Sigmoid colon (tissue), 4 donors: ENCODE measurements at regions not wholly inside any gene's neighbourhood (a gene's known extent, or its start where the extent isn't known, plus 50 kb on each side); places are given as distances from the start of the nearest gene placed in this dataset.

ENCODE experiments used
- EP300 ChIP-seq, 4 donors: sonication (generic); formaldehyde crosslinking; IDR thresholded peaks; one replicate each; pipeline ENCODE4 v1.6.1; 2017; ENCODE audit warnings: antibody characterized with exemption in 4 of 4
- POLR2A ChIP-seq, 2 donors: fragments of 450-650 bp; IDR thresholded peaks; one replicate each; pipeline ENCODE4 v1.6.1; 2016; ENCODE audit warnings: antibody characterized with exemption in 2 of 2, mild to moderate bottlenecking in 2 of 2, moderate library complexity in 2 of 2
- POLR2AphosphoS5 ChIP-seq, 4 donors: sonication (generic); formaldehyde crosslinking; IDR thresholded peaks; one replicate each; pipeline ENCODE4 v1.6.1; 2017; ENCODE audit warnings: antibody characterized with exemption in 4 of 4
- TF ChIP-seq, protein P1 (sequence below), 4 experiments: fragments of 450-650 bp in 3 of 4; fragments of 200-600 bp in 1 of 4; IDR thresholded peaks; one replicate each; pipeline ENCODE4 v1.5.1; 2016 to 2019; ENCODE audit warnings: antibody characterized with exemption in 4 of 4, mild to moderate bottlenecking in 3 of 4, moderate library complexity in 2 of 4

- TF ChIP-seq, protein P1, sequence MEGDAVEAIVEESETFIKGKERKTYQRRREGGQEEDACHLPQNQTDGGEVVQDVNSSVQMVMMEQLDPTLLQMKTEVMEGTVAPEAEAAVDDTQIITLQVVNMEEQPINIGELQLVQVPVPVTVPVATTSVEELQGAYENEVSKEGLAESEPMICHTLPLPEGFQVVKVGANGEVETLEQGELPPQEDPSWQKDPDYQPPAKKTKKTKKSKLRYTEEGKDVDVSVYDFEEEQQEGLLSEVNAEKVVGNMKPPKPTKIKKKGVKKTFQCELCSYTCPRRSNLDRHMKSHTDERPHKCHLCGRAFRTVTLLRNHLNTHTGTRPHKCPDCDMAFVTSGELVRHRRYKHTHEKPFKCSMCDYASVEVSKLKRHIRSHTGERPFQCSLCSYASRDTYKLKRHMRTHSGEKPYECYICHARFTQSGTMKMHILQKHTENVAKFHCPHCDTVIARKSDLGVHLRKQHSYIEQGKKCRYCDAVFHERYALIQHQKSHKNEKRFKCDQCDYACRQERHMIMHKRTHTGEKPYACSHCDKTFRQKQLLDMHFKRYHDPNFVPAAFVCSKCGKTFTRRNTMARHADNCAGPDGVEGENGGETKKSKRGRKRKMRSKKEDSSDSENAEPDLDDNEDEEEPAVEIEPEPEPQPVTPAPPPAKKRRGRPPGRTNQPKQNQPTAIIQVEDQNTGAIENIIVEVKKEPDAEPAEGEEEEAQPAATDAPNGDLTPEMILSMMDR (IDR thresholded peaks at IDR 0.05) = no peak
- TF ChIP-seq POLR2A (IDR thresholded peaks at IDR 0.05) (no peak), POLR2AphosphoS5 (IDR thresholded peaks at IDR 0.05) (no peak), EP300 (IDR thresholded peaks at IDR 0.05) (no peak)
Observed at GRCh38 chr13:33932769-33933406, 114.9 kb downstream of the RFC3 start.
